WTC11 (cell line): ENCODE measurements at regions not wholly inside any gene's neighbourhood (a gene's known extent, or its start where the extent isn't known, plus 50 kb on each side); places are given as distances from the start of the nearest gene placed in this dataset.

Source experiments
- ATAC-seq: fragments of 200-7000 bp; cut with Tn5 transposase; 2 replicates; pipeline ENCODE4 v1.10.0; 2021; ENCODE audit warnings: mild to moderate bottlenecking, moderate library complexity
- CTCF ChIA-PET: fragments of 300-600 bp; sonication (Branson Sonifier 250); formaldehyde crosslinking; loops from one replicate; lab custom pipeline; 2021; ENCODE audit warnings: antibody characterized with exemption; lab: Charles Lee
- POLR2A ChIA-PET: fragments of 350-600 bp; sonication (Branson Sonifier 250); formaldehyde crosslinking; loops from one replicate; lab custom pipeline; 2021; ENCODE audit warnings: antibody characterized with exemption; lab: Charles Lee
- DNase-seq: peaks from one replicate; pipeline ENCODE4 v3.0.0; 2021; ENCODE audit warnings: low spot score
- H3K27ac Mint-ChIP-seq: 2 replicates; pipeline ENCODE4 v1.8.0; 2021; ENCODE audit warnings: mixed read lengths
- H3K27me3 Mint-ChIP-seq: 2 replicates; pipeline ENCODE4 v1.8.0; 2021; ENCODE audit warnings: low read depth, mild to moderate bottlenecking, moderate library complexity, mixed read lengths
- H3K36me3 Mint-ChIP-seq: 2 replicates; pipeline ENCODE4 v1.8.0; 2021; ENCODE audit warnings: mixed read lengths
- H3K4me1 Mint-ChIP-seq: 2 replicates; pipeline ENCODE4 v1.8.0; 2022; ENCODE audit warnings: mixed read lengths
- H3K4me3 Mint-ChIP-seq: 2 replicates; pipeline ENCODE4 v1.8.0; 2021; ENCODE audit warnings: mild to moderate bottlenecking, moderate library complexity, mixed read lengths
- H3K9me3 Mint-ChIP-seq: 2 replicates; pipeline ENCODE4 v1.8.0; 2021; ENCODE audit warnings: mixed read lengths
- GTF2I ChIP-seq: fragments of 250-450 bp; sonication (Bioruptor Pico); conservative IDR thresholded peaks from 2 replicates; pipeline ENCODE4 v1.4.0; 2021; ENCODE audit warnings: mild to moderate bottlenecking
- MXD4 ChIP-seq: fragments of 250-450 bp; sonication (Bioruptor Pico); IDR thresholded peaks from 2 replicates; pipeline ENCODE4 v1.8.0; 2021; ENCODE audit warnings: mild to moderate bottlenecking, moderate library complexity, borderline replicate concordance
- MYBL2 ChIP-seq: sonication (generic); formaldehyde crosslinking; IDR thresholded peaks from 2 replicates; pipeline ENCODE4 v1.8.1; 2023; ENCODE audit warnings: mild to moderate bottlenecking, moderate library complexity, missing genetic modification reagents
- NR1H2 ChIP-seq: sonication (generic); formaldehyde crosslinking; IDR thresholded peaks from 2 replicates; pipeline ENCODE4 v1.9.0; 2021; ENCODE audit warnings: mild to moderate bottlenecking, moderate library complexity, missing genetic modification reagents
- TCF7 ChIP-seq: sonication (generic); formaldehyde crosslinking; IDR thresholded peaks from 2 replicates; pipeline ENCODE4 v1.8.0; 2022; ENCODE audit warnings: mild to moderate bottlenecking, low read depth, missing genetic modification reagents, moderate library complexity
- TEAD1 ChIP-seq: sonication (generic); formaldehyde crosslinking; IDR thresholded peaks from 2 replicates; pipeline ENCODE4 v1.8.0; 2022; ENCODE audit warnings: mild to moderate bottlenecking, missing genetic modification reagents
- TP53 ChIP-seq: sonication (generic); formaldehyde crosslinking; IDR thresholded peaks from 2 replicates; pipeline ENCODE4 v1.8.1; 2023; ENCODE audit warnings: mild to moderate bottlenecking, missing genetic modification reagents
- ZNF219 ChIP-seq: sonication (generic); formaldehyde crosslinking; IDR thresholded peaks from 2 replicates; pipeline ENCODE4 v1.8.0; 2023; ENCODE audit warnings: missing genetic modification reagents, mild to moderate bottlenecking, borderline replicate concordance
- TF ChIP-seq, protein P1 (sequence below): sonication (generic); formaldehyde crosslinking; IDR thresholded peaks from 2 replicates; pipeline ENCODE4 v1.8.0; 2023; ENCODE audit warnings: mild to moderate bottlenecking, missing genetic modification reagents
- TF ChIP-seq, protein P2 (sequence below): fragments of 250-450 bp; sonication (Bioruptor Pico); IDR thresholded peaks from 2 replicates; pipeline ENCODE4 v1.9.0; 2021; ENCODE audit warnings: mild to moderate bottlenecking
- TF ChIP-seq, protein P3 (sequence below): sonication (generic); formaldehyde crosslinking; IDR thresholded peaks from 2 replicates; pipeline ENCODE4 v1.8.0; 2022; ENCODE audit warnings: mild to moderate bottlenecking, missing genetic modification reagents
- TF ChIP-seq, protein P4 (sequence below): sonication (generic); formaldehyde crosslinking; IDR thresholded peaks from 2 replicates; pipeline ENCODE4 v1.8.1; 2023; ENCODE audit warnings: mild to moderate bottlenecking, missing genetic modification reagents, moderate library complexity
- TF ChIP-seq, protein P5 (sequence below): fragments of 250-450 bp; sonication (Bioruptor Pico); IDR thresholded peaks from 2 replicates; pipeline ENCODE4 v1.8.0; 2021; ENCODE audit warnings: mild to moderate bottlenecking
- TF ChIP-seq, protein P6 (sequence below): sonication (generic); formaldehyde crosslinking; IDR thresholded peaks from 2 replicates; pipeline ENCODE4 v1.8.1; 2023; ENCODE audit warnings: mild to moderate bottlenecking, missing genetic modification reagents
- TF ChIP-seq, protein P7 (sequence below): sonication (generic); formaldehyde crosslinking; IDR thresholded peaks from 2 replicates; pipeline ENCODE4 v1.8.0; 2023; ENCODE audit warnings: missing genetic modification reagents
- TF ChIP-seq, protein P8 (sequence below): sonication (generic); formaldehyde crosslinking; IDR thresholded peaks from 2 replicates; pipeline ENCODE4 v1.8.0; 2022; ENCODE audit warnings: mild to moderate bottlenecking, missing genetic modification reagents
- TF ChIP-seq, protein P9 (sequence below): sonication (generic); formaldehyde crosslinking; IDR thresholded peaks from 2 replicates; pipeline ENCODE4 v1.8.1; 2022; ENCODE audit warnings: missing genetic modification reagents, borderline replicate concordance
- TF ChIP-seq, protein P10 (sequence below): sonication (generic); formaldehyde crosslinking; IDR thresholded peaks from 2 replicates; pipeline ENCODE4 v1.8.1; 2022; ENCODE audit warnings: low read depth, missing genetic modification reagents, borderline replicate concordance

DNA sequence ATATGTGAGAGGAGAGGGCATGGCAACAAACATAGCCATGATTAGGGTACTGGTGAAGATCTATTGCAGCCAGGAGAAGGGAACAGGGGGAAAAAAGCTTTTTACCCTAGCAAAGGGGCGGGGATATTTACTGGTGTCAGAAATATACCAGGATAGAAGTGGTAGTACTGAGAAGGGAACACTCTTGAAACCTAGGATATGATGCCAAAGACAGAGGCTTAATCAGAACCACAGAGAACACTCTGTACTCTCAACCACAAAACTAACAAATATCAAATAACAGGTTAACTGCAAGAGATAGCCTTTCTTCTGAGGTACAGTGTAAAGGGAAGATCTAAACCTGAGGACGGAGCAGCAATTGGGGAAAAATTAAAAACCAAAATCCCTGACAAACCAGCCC lies 112.2 kb downstream of the KIF2B start:
- CTCF ChIA-PET, result no interaction called here
- ATAC-seq (no peak), DNase-seq (no peak)
- POLR2A ChIA-PET, result no interaction called here
- Mint-ChIP-seq H3K4me3 (no peak overlapping the region), H3K9me3 (peaks cover 46% of the 10 kb centered on the region), H3K36me3 (peaks cover 8% of the 10 kb centered on the region), H3K27me3 (no peaks in the 10 kb centered on the region), H3K4me1 (no peaks in the 10 kb centered on the region), H3K27ac (no peak overlapping the region)
- TF ChIP-seq, protein P1, sequence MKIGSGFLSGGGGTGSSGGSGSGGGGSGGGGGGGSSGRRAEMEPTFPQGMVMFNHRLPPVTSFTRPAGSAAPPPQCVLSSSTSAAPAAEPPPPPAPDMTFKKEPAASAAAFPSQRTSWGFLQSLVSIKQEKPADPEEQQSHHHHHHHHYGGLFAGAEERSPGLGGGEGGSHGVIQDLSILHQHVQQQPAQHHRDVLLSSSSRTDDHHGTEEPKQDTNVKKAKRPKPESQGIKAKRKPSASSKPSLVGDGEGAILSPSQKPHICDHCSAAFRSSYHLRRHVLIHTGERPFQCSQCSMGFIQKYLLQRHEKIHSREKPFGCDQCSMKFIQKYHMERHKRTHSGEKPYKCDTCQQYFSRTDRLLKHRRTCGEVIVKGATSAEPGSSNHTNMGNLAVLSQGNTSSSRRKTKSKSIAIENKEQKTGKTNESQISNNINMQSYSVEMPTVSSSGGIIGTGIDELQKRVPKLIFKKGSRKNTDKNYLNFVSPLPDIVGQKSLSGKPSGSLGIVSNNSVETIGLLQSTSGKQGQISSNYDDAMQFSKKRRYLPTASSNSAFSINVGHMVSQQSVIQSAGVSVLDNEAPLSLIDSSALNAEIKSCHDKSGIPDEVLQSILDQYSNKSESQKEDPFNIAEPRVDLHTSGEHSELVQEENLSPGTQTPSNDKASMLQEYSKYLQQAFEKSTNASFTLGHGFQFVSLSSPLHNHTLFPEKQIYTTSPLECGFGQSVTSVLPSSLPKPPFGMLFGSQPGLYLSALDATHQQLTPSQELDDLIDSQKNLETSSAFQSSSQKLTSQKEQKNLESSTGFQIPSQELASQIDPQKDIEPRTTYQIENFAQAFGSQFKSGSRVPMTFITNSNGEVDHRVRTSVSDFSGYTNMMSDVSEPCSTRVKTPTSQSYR (CRISPR knock-in tag), result no peak

DNA sequence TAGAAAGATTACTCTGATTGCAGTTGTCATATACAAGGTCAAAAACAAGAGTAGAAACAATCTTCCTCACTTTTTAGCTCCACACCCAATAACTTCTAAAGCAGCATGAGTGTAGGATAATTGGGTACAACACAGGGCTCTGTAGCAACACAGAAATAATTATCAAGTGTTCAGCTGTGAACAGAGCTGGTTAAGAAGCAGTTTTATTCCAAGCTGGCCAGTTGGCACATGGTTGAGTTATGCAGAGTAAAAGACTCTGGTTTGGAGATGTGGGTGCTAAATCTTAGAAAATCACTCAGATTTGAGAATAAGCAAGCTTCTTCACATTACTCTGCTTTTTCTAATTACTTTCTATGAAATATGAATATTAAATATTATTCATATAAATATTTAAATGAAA lies 118.5 kb downstream of the KIF2B start:
- peaks cover 7% of the 10 kb centered on the region for H3K36me3 Mint-ChIP-seq
- H3K4me1 Mint-ChIP-seq, result no peaks in the 10 kb centered on the region
- no peak overlapping the region for H3K4me3 Mint-ChIP-seq
- H3K9me3 Mint-ChIP-seq, result peaks cover 33% of the 10 kb centered on the region
- TF ChIP-seq, protein P2, sequence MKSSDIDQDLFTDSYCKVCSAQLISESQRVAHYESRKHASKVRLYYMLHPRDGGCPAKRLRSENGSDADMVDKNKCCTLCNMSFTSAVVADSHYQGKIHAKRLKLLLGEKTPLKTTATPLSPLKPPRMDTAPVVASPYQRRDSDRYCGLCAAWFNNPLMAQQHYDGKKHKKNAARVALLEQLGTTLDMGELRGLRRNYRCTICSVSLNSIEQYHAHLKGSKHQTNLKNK (CRISPR knock-in tag), result no peak
- TF ChIP-seq, protein P3, sequence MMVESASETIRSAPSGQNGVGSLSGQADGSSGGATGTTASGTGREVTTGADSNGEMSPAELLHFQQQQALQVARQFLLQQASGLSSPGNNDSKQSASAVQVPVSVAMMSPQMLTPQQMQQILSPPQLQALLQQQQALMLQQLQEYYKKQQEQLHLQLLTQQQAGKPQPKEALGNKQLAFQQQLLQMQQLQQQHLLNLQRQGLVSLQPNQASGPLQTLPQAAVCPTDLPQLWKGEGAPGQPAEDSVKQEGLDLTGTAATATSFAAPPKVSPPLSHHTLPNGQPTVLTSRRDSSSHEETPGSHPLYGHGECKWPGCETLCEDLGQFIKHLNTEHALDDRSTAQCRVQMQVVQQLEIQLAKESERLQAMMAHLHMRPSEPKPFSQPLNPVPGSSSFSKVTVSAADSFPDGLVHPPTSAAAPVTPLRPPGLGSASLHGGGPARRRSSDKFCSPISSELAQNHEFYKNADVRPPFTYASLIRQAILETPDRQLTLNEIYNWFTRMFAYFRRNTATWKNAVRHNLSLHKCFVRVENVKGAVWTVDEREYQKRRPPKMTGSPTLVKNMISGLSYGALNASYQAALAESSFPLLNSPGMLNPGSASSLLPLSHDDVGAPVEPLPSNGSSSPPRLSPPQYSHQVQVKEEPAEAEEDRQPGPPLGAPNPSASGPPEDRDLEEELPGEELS (CRISPR knock-in tag), result no peak
- TF ChIP-seq, protein P4, sequence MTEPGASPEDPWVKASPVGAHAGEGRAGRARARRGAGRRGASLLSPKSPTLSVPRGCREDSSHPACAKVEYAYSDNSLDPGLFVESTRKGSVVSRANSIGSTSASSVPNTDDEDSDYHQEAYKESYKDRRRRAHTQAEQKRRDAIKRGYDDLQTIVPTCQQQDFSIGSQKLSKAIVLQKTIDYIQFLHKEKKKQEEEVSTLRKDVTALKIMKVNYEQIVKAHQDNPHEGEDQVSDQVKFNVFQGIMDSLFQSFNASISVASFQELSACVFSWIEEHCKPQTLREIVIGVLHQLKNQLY, result no peak
- TF ChIP-seq, protein P5, sequence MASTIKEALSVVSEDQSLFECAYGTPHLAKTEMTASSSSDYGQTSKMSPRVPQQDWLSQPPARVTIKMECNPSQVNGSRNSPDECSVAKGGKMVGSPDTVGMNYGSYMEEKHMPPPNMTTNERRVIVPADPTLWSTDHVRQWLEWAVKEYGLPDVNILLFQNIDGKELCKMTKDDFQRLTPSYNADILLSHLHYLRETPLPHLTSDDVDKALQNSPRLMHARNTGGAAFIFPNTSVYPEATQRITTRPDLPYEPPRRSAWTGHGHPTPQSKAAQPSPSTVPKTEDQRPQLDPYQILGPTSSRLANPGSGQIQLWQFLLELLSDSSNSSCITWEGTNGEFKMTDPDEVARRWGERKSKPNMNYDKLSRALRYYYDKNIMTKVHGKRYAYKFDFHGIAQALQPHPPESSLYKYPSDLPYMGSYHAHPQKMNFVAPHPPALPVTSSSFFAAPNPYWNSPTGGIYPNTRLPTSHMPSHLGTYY (CRISPR knock-in tag), result no peak
- TF ChIP-seq, protein P6, sequence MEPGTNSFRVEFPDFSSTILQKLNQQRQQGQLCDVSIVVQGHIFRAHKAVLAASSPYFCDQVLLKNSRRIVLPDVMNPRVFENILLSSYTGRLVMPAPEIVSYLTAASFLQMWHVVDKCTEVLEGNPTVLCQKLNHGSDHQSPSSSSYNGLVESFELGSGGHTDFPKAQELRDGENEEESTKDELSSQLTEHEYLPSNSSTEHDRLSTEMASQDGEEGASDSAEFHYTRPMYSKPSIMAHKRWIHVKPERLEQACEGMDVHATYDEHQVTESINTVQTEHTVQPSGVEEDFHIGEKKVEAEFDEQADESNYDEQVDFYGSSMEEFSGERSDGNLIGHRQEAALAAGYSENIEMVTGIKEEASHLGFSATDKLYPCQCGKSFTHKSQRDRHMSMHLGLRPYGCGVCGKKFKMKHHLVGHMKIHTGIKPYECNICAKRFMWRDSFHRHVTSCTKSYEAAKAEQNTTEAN (CRISPR knock-in tag), result no peak
- TF ChIP-seq TP53 (CRISPR knock-in tag), result no peak
- TF ChIP-seq, protein P7, sequence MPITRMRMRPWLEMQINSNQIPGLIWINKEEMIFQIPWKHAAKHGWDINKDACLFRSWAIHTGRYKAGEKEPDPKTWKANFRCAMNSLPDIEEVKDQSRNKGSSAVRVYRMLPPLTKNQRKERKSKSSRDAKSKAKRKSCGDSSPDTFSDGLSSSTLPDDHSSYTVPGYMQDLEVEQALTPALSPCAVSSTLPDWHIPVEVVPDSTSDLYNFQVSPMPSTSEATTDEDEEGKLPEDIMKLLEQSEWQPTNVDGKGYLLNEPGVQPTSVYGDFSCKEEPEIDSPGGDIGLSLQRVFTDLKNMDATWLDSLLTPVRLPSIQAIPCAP, result no peak
- TF ChIP-seq, protein P1 (CRISPR knock-in tag), result no peak
- no peak for TF ChIP-seq ZNF219 (CRISPR knock-in tag)
- TF ChIP-seq TEAD1 (CRISPR knock-in tag), result no peak
- no peak for TF ChIP-seq TCF7
- TF ChIP-seq, protein P8, sequence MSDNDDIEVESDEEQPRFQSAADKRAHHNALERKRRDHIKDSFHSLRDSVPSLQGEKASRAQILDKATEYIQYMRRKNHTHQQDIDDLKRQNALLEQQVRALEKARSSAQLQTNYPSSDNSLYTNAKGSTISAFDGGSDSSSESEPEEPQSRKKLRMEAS (CRISPR knock-in tag), result no peak
- TF ChIP-seq MXD4 (CRISPR knock-in tag), result no peak
- no peak for TF ChIP-seq MYBL2 (CRISPR knock-in tag)
- TF ChIP-seq, protein P9, sequence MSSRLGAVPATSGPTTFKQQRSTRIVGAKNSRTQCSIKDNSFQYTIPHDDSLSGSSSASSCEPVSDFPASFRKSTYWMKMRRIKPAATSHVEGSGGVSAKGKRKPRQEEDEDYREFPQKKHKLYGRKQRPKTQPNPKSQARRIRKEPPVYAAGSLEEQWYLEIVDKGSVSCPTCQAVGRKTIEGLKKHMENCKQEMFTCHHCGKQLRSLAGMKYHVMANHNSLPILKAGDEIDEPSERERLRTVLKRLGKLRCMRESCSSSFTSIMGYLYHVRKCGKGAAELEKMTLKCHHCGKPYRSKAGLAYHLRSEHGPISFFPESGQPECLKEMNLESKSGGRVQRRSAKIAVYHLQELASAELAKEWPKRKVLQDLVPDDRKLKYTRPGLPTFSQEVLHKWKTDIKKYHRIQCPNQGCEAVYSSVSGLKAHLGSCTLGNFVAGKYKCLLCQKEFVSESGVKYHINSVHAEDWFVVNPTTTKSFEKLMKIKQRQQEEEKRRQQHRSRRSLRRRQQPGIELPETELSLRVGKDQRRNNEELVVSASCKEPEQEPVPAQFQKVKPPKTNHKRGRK (CRISPR knock-in tag), result no peak
- TF ChIP-seq NR1H2 (CRISPR knock-in tag), result no peak
- TF ChIP-seq GTF2I (CRISPR knock-in tag), result no peak
- TF ChIP-seq, protein P10, sequence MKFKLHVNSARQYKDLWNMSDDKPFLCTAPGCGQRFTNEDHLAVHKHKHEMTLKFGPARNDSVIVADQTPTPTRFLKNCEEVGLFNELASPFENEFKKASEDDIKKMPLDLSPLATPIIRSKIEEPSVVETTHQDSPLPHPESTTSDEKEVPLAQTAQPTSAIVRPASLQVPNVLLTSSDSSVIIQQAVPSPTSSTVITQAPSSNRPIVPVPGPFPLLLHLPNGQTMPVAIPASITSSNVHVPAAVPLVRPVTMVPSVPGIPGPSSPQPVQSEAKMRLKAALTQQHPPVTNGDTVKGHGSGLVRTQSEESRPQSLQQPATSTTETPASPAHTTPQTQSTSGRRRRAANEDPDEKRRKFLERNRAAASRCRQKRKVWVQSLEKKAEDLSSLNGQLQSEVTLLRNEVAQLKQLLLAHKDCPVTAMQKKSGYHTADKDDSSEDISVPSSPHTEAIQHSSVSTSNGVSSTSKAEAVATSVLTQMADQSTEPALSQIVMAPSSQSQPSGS (CRISPR knock-in tag), result no peak
- POLR2A ChIA-PET, result no interaction called here
- CTCF ChIA-PET, result no interaction called here
- DNase-seq, result no peak
- peaks cover 2% of the 10 kb centered on the region; the same call in 1 of the 2 replicates for H3K27me3 Mint-ChIP-seq
- ATAC-seq, result no peak
- H3K27ac Mint-ChIP-seq, result no peak overlapping the region
